Neuronal stem cell (in vitro differentiated cells): ENCODE measurements at regions not wholly inside any gene's neighbourhood (a gene's known extent, or its start where the extent isn't known, plus 50 kb on each side); places are given as distances from the start of the nearest gene placed in this dataset.

Experiments
- DNase-seq: peaks from one replicate; pipeline ENCODE4 v3.0.0-alpha.2; 2013; ENCODE audit warnings: low spot score
- H2AFZ ChIP-seq: one replicate; pipeline ENCODE4 v1.6.1; 2013; ENCODE audit warnings: mild to moderate bottlenecking, low read length, inconsistent platforms
- H2AK5ac ChIP-seq: 2 replicates; pipeline ENCODE4 v1.6.1; 2013; ENCODE audit warnings: low read depth, mild to moderate bottlenecking, inconsistent platforms, low read length, moderate library complexity, mixed read lengths
- H2BK120ac ChIP-seq: 2 replicates; pipeline ENCODE4 v1.6.1; 2013; ENCODE audit warnings: low read depth, mild to moderate bottlenecking, inconsistent platforms, low read length, moderate library complexity, mixed read lengths
- H2BK12ac ChIP-seq: one replicate; pipeline ENCODE4 v1.6.1; 2013; ENCODE audit warnings: low read length, inconsistent platforms
- H2BK15ac ChIP-seq: 2 replicates; pipeline ENCODE4 v1.6.1; 2013; ENCODE audit warnings: mild to moderate bottlenecking, low read length, inconsistent platforms, mixed read lengths
- H2BK5ac ChIP-seq: one replicate; pipeline ENCODE4 v1.6.1; 2013; ENCODE audit warnings: inconsistent platforms, mild to moderate bottlenecking, low read length, moderate library complexity
- H3K14ac ChIP-seq: one replicate; pipeline ENCODE4 v1.6.1; 2013; ENCODE audit warnings: low read length, inconsistent platforms
- H3K18ac ChIP-seq: 2 replicates; pipeline ENCODE4 v1.6.1; 2013; ENCODE audit warnings: low read length, inconsistent platforms
- H3K23ac ChIP-seq: 2 replicates; pipeline ENCODE4 v1.6.1; 2013; ENCODE audit warnings: low read depth, mild to moderate bottlenecking, mixed read lengths, low read length, inconsistent platforms; ENCODE audit not compliant: poor library complexity
- H3K27ac ChIP-seq: replicated peaks from 3 replicates; pipeline ENCODE4 v1.5.1; 2013; ENCODE audit warnings: low read length, inconsistent platforms
- H3K27me3 ChIP-seq, 3 experiments: 2 replicates each; pipeline ENCODE4 v1.6.1; 2013; ENCODE audit warnings: low read length in 3 of 3, mild to moderate bottlenecking in 2 of 3, inconsistent platforms in 1 of 3, low read depth in 1 of 3, mixed read lengths in 1 of 3, moderate library complexity in 1 of 3; ENCODE audit not compliant: control insufficient read depth in 3 of 3, insufficient read depth in 3 of 3
- H3K36me3 ChIP-seq, 2 donors: replicated peaks in 1 of 2; 2 replicates each; pipeline ENCODE4 v1.6.1; 2013; ENCODE audit warnings: low read length in 2 of 2; ENCODE audit not compliant: control insufficient read depth in 2 of 2, insufficient read depth in 2 of 2
- H3K4ac ChIP-seq: 2 replicates; pipeline ENCODE4 v1.6.1; 2013; ENCODE audit warnings: inconsistent platforms, mild to moderate bottlenecking, low read length, moderate library complexity
- H3K4me1 ChIP-seq, 2 donors: 1 replicate in 1 of 2; 2 replicates in 1 of 2; pipeline ENCODE4 v1.6.1; 2013; ENCODE audit warnings: low read length in 2 of 2, low read depth in 1 of 2; ENCODE audit not compliant: control insufficient read depth in 2 of 2, insufficient read depth in 1 of 2
- H3K4me2 ChIP-seq: one replicate; pipeline ENCODE4 v1.6.1; 2013; ENCODE audit warnings: mild to moderate bottlenecking, low read length, inconsistent platforms; ENCODE audit not compliant: insufficient read depth, poor library complexity, severe bottlenecking
- H3K4me3 ChIP-seq, 2 donors: 2 replicates each; pipeline ENCODE4 v1.5.1; 2013; ENCODE audit warnings: low read length in 2 of 2, mild to moderate bottlenecking in 2 of 2, inconsistent platforms in 1 of 2, moderate library complexity in 1 of 2
- H3K79me1 ChIP-seq: one replicate; pipeline ENCODE4 v1.6.1; 2013; ENCODE audit warnings: low read depth, mild to moderate bottlenecking, inconsistent platforms, low read length, moderate library complexity
- H3K9ac ChIP-seq: one replicate; pipeline ENCODE4 v1.6.1; 2013; ENCODE audit warnings: mild to moderate bottlenecking, low read depth, low read length, inconsistent platforms; ENCODE audit not compliant: poor library complexity
- H3K9me3 ChIP-seq, 2 donors: replicated peaks in 1 of 2; 2 replicates each; pipeline versions ENCODE3 to v1.6.1; 2013; ENCODE audit warnings: low read length in 2 of 2, mild to moderate bottlenecking in 2 of 2, inconsistent platforms in 1 of 2, low read depth in 1 of 2, mixed read lengths in 1 of 2, moderate library complexity in 1 of 2; ENCODE audit not compliant: control insufficient read depth in 2 of 2, insufficient read depth in 1 of 2
- H4K8ac ChIP-seq: one replicate; pipeline ENCODE4 v1.6.1; 2013; ENCODE audit warnings: low read depth, mild to moderate bottlenecking, inconsistent platforms, low read length, moderate library complexity
- H4K91ac ChIP-seq: one replicate; pipeline ENCODE4 v1.6.1; 2013; ENCODE audit warnings: low read length, low read depth, mild to moderate bottlenecking, inconsistent platforms; ENCODE audit not compliant: poor library complexity
- WGBS, 2 donors: extraction: QIAGEN DNeasy Blood & Tissue Kit; methylation state at CpG; one replicate each; pipeline ENCODE4 v1.1.7; 2013; ENCODE audit warnings: missing lambda C conversion rate in 2 of 2, mixed read lengths in 1 of 2; ENCODE audit not compliant: insufficient read length in 2 of 2, insufficient replicate concordance in 1 of 2; ENCODE audit errors: extremely low coverage in 2 of 2; 5-methylcytosine and 5-hydroxymethylcytosine counted together

DNA sequence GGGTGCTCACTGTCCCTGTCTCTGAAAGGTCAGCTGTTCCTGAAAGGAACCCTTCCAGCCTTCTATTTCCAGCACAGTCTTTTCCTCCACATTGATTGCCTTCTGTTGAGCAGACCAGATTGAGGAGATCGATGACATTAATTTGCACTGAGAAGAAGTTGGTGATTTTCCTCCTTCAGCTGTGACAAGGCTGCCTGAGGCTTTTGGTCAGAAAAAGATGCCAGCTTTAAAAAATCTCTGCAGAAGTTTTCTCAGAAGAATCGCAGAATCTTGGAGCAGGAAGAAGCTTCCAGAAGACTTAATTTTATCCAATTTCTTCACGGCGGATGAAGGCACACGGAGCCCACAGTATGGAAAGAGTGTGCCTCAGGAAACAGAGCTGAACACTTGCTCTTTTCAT lies 112.8 kb downstream of the FAM43A start:
- no peak for DNase-seq
- Histone ChIP-seq H3K36me3 (no peaks in the 10 kb centered on the region), H3K23ac (no peak overlapping the region), H2AK5ac (peak overlapping the region; percentile 14), H4K8ac (no peak overlapping the region), H2BK12ac (no peak overlapping the region), H3K4me1 (peaks cover 2 to 12% of the 10 kb centered on the region in 2 donors), H3K4me2 (no peak overlapping the region), H2BK120ac (no peak overlapping the region), H3K18ac (no peak overlapping the region), H3K14ac (no peak overlapping the region), H2AFZ (no peak overlapping the region), H2BK5ac (no peak overlapping the region), H3K9ac (no peak overlapping the region), H4K91ac (no peak overlapping the region), H3K4me3 (no peak overlapping the region), H3K9me3 (peaks cover 0 to 2% of the 10 kb centered on the region in 2 donors), H3K4ac (no peak overlapping the region), H2BK15ac (no peak overlapping the region), H3K27me3 (peaks cover 0 to 27% (median 2%) of the 10 kb centered on the region in 3 experiments), H3K79me1 (no peaks in the 10 kb centered on the region), H3K27ac (no peak overlapping the region)
- no CpG with 5 or more reads among the region's 5 CpGs for WGBS, 2 donors

DNA sequence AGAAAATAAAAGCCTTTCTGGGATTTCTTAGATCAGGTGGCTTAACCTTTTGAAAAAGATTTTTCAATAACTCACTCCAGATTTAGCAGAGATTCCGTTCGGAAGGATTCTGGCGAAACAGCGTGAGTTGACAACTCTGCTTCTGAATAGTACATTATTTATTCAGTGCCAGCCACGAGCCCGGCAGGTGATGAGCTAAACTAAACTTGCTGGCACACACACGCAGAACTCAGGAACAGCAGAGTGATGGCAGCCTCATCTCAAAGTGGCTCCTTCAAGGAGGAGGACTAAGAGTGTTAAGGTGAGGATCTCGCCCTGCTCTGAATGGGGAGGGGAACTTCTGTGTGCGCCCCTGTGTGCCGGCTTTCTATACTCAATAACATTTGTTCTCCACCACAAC lies 114.3 kb downstream of the FAM43A start:
- Histone ChIP-seq H3K27me3 (peaks cover 0 to 39% (median 2%) of the 10 kb centered on the region in 3 experiments), H3K36me3 (no peaks in the 10 kb centered on the region), H3K4me1 (peaks cover 2 to 12% of the 10 kb centered on the region in 2 donors), H2BK5ac (no peak overlapping the region), H3K4me2 (no peak overlapping the region), H3K18ac (no peak overlapping the region), H3K9me3 (peaks cover 0 to 2% of the 10 kb centered on the region in 2 donors), H3K23ac (no peak overlapping the region), H3K79me1 (no peaks in the 10 kb centered on the region), H2BK12ac (no peak overlapping the region), H4K8ac (no peak overlapping the region), H3K4ac (no peak overlapping the region), H2BK120ac (no peak overlapping the region), H3K27ac (no peak overlapping the region), H2AK5ac (no peak overlapping the region), H2BK15ac (no peak overlapping the region), H4K91ac (no peak overlapping the region), H3K14ac (no peak overlapping the region), H3K9ac (no peak overlapping the region), H2AFZ (no peak overlapping the region), H3K4me3 (no peak overlapping the region)
- WGBS, 2 donors: no CpG with 5 or more reads among the region's 10 CpGs
- no peak for DNase-seq

- peak overlapping the region; percentile 1 for H3K18ac ChIP-seq
- H3K9ac ChIP-seq: no peak overlapping the region
- H3K14ac ChIP-seq: no peak overlapping the region
- no peak overlapping the region for H4K91ac ChIP-seq
- no peak overlapping the region for H4K8ac ChIP-seq
- H3K79me1 ChIP-seq: no peaks in the 10 kb centered on the region
- no CpG with 5 or more reads among the region's 23 CpGs for WGBS, 2 donors
- H2BK120ac ChIP-seq: no peak overlapping the region
- no peak overlapping the region for H3K4me2 ChIP-seq
- no peak overlapping the region for H3K27ac ChIP-seq
- no peak overlapping the region for H2BK5ac ChIP-seq
- H3K9me3 ChIP-seq: peaks cover 0 to under 1% of the 10 kb centered on the region in 2 donors
- H3K23ac ChIP-seq: peak overlapping the region; percentile 2
- peaks cover 0 to 47% (median 2%) of the 10 kb centered on the region in 3 experiments for H3K27me3 ChIP-seq
- no peak overlapping the region for H2BK12ac ChIP-seq
- peak overlapping the region; percentile 36 for H2AFZ ChIP-seq
- no peak overlapping the region for H3K4ac ChIP-seq
- H2BK15ac ChIP-seq: peak overlapping the region; percentile 17
- no peak overlapping the region for H3K4me3 ChIP-seq
- peaks cover 2 to 12% of the 10 kb centered on the region in 2 donors for H3K4me1 ChIP-seq
- no peak overlapping the region for H2AK5ac ChIP-seq
- no peak for DNase-seq
- no peaks in the 10 kb centered on the region for H3K36me3 ChIP-seq
These were observed 116.1 kb downstream of the FAM43A start for GRCh38 chr3:194801461-194802432.

DNA sequence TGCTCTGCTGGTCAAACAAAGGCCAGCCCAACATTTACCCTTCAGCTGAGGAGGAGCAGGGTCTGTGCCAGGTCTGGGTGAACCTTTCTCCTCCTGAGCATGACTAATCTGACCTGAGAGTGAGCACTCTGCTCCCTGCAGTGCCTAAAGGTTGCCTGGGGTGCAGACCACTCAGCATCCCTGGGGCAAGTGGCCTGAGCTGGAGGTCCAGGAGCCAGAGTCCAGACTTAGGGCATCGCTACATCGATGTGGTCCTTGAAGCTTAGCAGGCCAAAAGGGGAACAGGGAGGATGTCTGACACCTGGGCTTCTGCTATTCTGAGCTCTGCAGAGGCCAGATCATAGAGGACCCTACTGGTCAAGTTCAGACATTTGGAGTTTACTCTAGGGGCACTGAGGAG lies 119.1 kb downstream of the FAM43A start:
- DNase-seq: no peak
- WGBS, 2 donors: no CpG with 5 or more reads among the region's 2 CpGs
- Histone ChIP-seq H3K27me3 (peaks cover 0 to 51% (median 0%) of the 10 kb centered on the region in 3 experiments), H2AK5ac (no peak overlapping the region), H3K4me3 (no peak overlapping the region), H3K4me2 (no peak overlapping the region), H3K27ac (no peak overlapping the region), H3K9ac (no peak overlapping the region), H3K4me1 (peaks cover 2 to 12% of the 10 kb centered on the region in 2 donors), H2BK5ac (no peak overlapping the region), H3K79me1 (no peaks in the 10 kb centered on the region), H4K8ac (no peak overlapping the region), H3K36me3 (no peaks in the 10 kb centered on the region), H3K14ac (no peak overlapping the region), H3K9me3 (no peaks in the 10 kb centered on the region), H2AFZ (no peak overlapping the region), H2BK15ac (no peak overlapping the region), H2BK120ac (no peak overlapping the region), H4K91ac (no peak overlapping the region), H3K23ac (no peak overlapping the region), H2BK12ac (no peak overlapping the region), H3K4ac (no peak overlapping the region), H3K18ac (no peak overlapping the region)
